ENCODE measurements at regions not wholly inside any gene's neighbourhood (a gene's known extent, or its start where the extent isn't known, plus 50 kb on each side); places are given as distances from the start of the nearest gene placed in this dataset.

DNA sequence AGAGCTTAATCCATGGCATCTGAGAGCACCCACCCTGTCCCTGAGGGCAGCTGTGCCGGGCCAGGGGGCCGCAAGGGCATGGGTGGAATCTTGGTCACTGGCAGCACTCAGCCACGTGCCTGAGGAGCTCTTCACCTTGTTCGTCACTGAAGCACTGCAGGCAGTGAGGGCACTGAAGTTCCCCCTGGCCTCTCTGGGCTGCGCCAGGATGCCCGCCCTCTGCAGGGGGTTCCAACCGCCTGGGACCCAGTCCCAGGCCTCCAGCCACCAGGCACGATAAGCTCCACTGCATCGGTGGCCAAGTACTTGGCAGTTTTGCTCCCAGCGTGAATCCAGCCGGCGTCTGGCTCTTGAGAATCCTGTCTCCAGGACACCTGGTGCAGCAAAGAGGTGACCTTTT is 96.4 kb upstream of the MED14 start:
- Histone ChIP-seq H3K79me1 (ENCODE audit: low read length) (no peaks in the 10 kb centered on the region), H2BK120ac (ENCODE audit: insufficient read depth, low read length, poor library complexity) (no peak overlapping the region), H4K8ac (ENCODE audit: low read depth, low read length) (no peak overlapping the region), H2AFZ (ENCODE audit: insufficient read depth, low read length, poor library complexity) (no peak overlapping the region), H3K27me3 (ENCODE audit: insufficient read depth, low read length) (no peaks in the 10 kb centered on the region), H3K4ac (ENCODE audit: low read depth, low read length) (no peak overlapping the region), H3K18ac (ENCODE audit: low read length) (no peak overlapping the region), H2BK5ac (ENCODE audit: low read depth, low read length, poor library complexity) (no peak overlapping the region), H3K4me2 (ENCODE audit: low read length) (no peak overlapping the region), H3K14ac (ENCODE audit: low read length) (no peak overlapping the region), H3K4me3 (ENCODE audit: low read depth, low read length) (no peak overlapping the region), H3K27ac (ENCODE audit: low read depth, low read length) (no peak overlapping the region), H2AK5ac (ENCODE audit: low read length) (no peak overlapping the region), H4K91ac (ENCODE audit: low read depth, low read length) (no peak overlapping the region), H4K12ac (ENCODE audit: low read depth, low read length) (no peak overlapping the region), H3K4me1 (ENCODE audit: control insufficient read depth in 1 of 2, insufficient read depth in 2 of 2, low read length in 2 of 2) (no peaks in the 10 kb centered on the region), H2BK12ac (ENCODE audit: low read length) (no peak overlapping the region), H3K9ac (ENCODE audit: low read length) (no peak overlapping the region), H3K36me3 (ENCODE audit: control insufficient read depth in 1 of 2, insufficient read depth in 2 of 2, low read length in 2 of 2) (no peaks in the 10 kb centered on the region), H3K23ac (ENCODE audit: low read length) (no peak overlapping the region), H3K9me3 (ENCODE audit: insufficient read depth, low read depth, low read length) (peaks cover 2% of the 10 kb centered on the region), H3K79me2 (ENCODE audit: control insufficient read depth, insufficient read depth, low read length, poor library complexity) (no peaks in the 10 kb centered on the region)
- WGBS (ENCODE audit: extremely low coverage, insufficient coverage, insufficient read length): no CpG with 5 or more reads among the region's 12 CpGs
- DNase-seq: no peak

DNA sequence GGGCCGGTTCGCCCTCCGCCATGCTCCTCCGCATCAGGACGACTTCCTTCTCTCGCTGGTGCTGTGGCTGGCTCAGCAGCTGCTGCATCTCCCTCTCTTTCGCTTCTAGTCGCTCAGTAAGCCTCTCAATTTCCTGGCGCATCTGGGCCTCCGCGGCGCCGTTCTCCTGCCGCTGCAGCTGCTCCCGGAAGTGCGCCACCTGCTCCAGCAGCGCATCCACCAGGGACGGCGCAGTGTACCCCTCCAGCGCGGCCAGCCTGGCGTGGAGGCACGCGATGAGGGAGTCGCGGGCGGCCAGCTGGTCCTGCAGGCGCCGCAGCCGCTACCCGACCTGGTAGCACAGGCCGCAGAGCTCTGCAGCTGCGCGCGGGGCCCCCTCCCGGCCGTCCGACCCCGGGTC is 97.4 kb upstream of the MED14 start:
- no peak for DNase-seq
- Histone ChIP-seq H2BK120ac (ENCODE audit: insufficient read depth, low read length, poor library complexity) (no peak overlapping the region), H3K23ac (ENCODE audit: low read length) (no peak overlapping the region), H3K27me3 (ENCODE audit: insufficient read depth, low read length) (no peaks in the 10 kb centered on the region), H4K91ac (ENCODE audit: low read depth, low read length) (no peak overlapping the region), H3K14ac (ENCODE audit: low read length) (no peak overlapping the region), H4K8ac (ENCODE audit: low read depth, low read length) (no peak overlapping the region), H2AFZ (ENCODE audit: insufficient read depth, low read length, poor library complexity) (no peak overlapping the region), H3K79me2 (ENCODE audit: control insufficient read depth, insufficient read depth, low read length, poor library complexity) (no peaks in the 10 kb centered on the region), H3K4me2 (ENCODE audit: low read length) (no peak overlapping the region), H3K4ac (ENCODE audit: low read depth, low read length) (no peak overlapping the region), H3K4me3 (ENCODE audit: low read depth, low read length) (no peak overlapping the region), H3K79me1 (ENCODE audit: low read length) (no peaks in the 10 kb centered on the region), H3K9ac (ENCODE audit: low read length) (no peak overlapping the region), H3K18ac (ENCODE audit: low read length) (no peak overlapping the region), H2BK5ac (ENCODE audit: low read depth, low read length, poor library complexity) (no peak overlapping the region), H3K36me3 (ENCODE audit: control insufficient read depth in 1 of 2, insufficient read depth in 2 of 2, low read length in 2 of 2) (no peaks in the 10 kb centered on the region), H3K9me3 (ENCODE audit: insufficient read depth, low read depth, low read length) (peaks cover 2% of the 10 kb centered on the region), H3K4me1 (ENCODE audit: control insufficient read depth in 1 of 2, insufficient read depth in 2 of 2, low read length in 2 of 2) (no peaks in the 10 kb centered on the region), H2AK5ac (ENCODE audit: low read length) (no peak overlapping the region), H2BK12ac (ENCODE audit: low read length) (no peak overlapping the region), H3K27ac (ENCODE audit: low read depth, low read length) (no peak overlapping the region), H4K12ac (ENCODE audit: low read depth, low read length) (no peak overlapping the region)
- no CpG with 5 or more reads among the region's 39 CpGs for WGBS (ENCODE audit: extremely low coverage, insufficient coverage, insufficient read length)

DNA sequence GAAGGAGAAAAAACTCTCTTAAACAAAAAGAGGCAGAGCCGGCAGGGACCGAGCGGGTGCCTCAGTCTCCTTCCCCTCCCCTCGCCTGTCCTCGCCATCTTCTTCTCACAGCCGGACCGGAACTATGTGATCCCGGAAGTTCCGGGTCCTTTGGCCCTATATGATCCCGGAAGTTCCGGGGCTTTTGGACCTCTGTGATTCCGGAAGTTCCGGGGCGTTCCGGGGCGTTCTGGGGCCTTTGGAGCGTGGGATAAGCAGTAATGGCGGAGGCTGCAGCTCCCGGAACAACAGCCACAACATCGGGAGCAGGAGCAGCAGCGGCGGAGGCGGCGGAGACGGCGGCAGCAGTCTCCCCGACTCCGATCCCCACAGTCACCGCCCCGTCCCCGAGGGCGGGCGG is 98.9 kb upstream of the MED14 start:
- Histone ChIP-seq H2BK5ac (ENCODE audit: low read depth, low read length, poor library complexity) (no peak overlapping the region), H3K4me1 (ENCODE audit: control insufficient read depth in 1 of 2, insufficient read depth in 2 of 2, low read length in 2 of 2) (no peaks in the 10 kb centered on the region), H3K9me3 (ENCODE audit: insufficient read depth, low read depth, low read length) (peaks cover 2% of the 10 kb centered on the region), H4K12ac (ENCODE audit: low read depth, low read length) (no peak overlapping the region), H3K4me3 (ENCODE audit: low read depth, low read length) (no peak overlapping the region), H4K91ac (ENCODE audit: low read depth, low read length) (no peak overlapping the region), H3K36me3 (ENCODE audit: control insufficient read depth in 1 of 2, insufficient read depth in 2 of 2, low read length in 2 of 2) (no peaks in the 10 kb centered on the region), H3K79me1 (ENCODE audit: low read length) (no peaks in the 10 kb centered on the region), H3K79me2 (ENCODE audit: control insufficient read depth, insufficient read depth, low read length, poor library complexity) (no peaks in the 10 kb centered on the region), H2AFZ (ENCODE audit: insufficient read depth, low read length, poor library complexity) (no peak overlapping the region), H3K27me3 (ENCODE audit: insufficient read depth, low read length) (no peaks in the 10 kb centered on the region), H3K9ac (ENCODE audit: low read length) (no peak overlapping the region), H3K4me2 (ENCODE audit: low read length) (no peak overlapping the region), H3K23ac (ENCODE audit: low read length) (no peak overlapping the region), H2BK120ac (ENCODE audit: insufficient read depth, low read length, poor library complexity) (no peak overlapping the region), H3K27ac (ENCODE audit: low read depth, low read length) (no peak overlapping the region), H2AK5ac (ENCODE audit: low read length) (no peak overlapping the region), H3K14ac (ENCODE audit: low read length) (no peak overlapping the region), H3K18ac (ENCODE audit: low read length) (no peak overlapping the region), H4K8ac (ENCODE audit: low read depth, low read length) (no peak overlapping the region), H3K4ac (ENCODE audit: low read depth, low read length) (no peak overlapping the region), H2BK12ac (ENCODE audit: low read length) (no peak overlapping the region)
- WGBS (ENCODE audit: extremely low coverage, insufficient coverage, insufficient read length): no CpG with 5 or more reads among the region's 33 CpGs
- peak; percentile 67 to 82 for DNase-seq

DNA sequence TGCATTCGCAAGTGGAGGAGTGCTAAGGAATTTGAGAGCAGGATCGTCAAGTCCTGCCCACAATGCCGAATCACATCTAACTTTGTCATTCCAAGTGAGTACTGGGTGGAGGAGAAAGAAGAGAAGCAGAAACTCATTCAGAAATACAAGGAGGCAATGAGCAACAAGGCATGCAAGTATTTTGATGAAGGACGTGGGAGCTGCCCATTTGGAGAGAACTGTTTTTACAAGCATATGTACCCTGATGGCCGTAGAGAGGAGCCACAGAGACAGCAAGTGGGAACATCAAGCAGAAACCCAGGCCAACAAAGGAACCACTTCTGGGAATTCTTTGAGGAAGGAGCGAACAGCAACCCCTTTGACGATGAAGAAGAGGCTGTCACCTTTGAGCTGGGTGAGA is 100.2 kb upstream of the MED14 start:
- Histone ChIP-seq H2BK12ac (ENCODE audit: low read length) (no peak overlapping the region), H3K23ac (ENCODE audit: low read length) (no peak overlapping the region), H3K18ac (ENCODE audit: low read length) (no peak overlapping the region), H2BK120ac (ENCODE audit: insufficient read depth, low read length, poor library complexity) (no peak overlapping the region), H3K4me3 (ENCODE audit: low read depth, low read length) (no peak overlapping the region), H3K4ac (ENCODE audit: low read depth, low read length) (no peak overlapping the region), H4K12ac (ENCODE audit: low read depth, low read length) (no peak overlapping the region), H2BK5ac (ENCODE audit: low read depth, low read length, poor library complexity) (no peak overlapping the region), H4K91ac (ENCODE audit: low read depth, low read length) (no peak overlapping the region), H3K36me3 (ENCODE audit: control insufficient read depth in 1 of 2, insufficient read depth in 2 of 2, low read length in 2 of 2) (no peaks in the 10 kb centered on the region), H4K8ac (ENCODE audit: low read depth, low read length) (no peak overlapping the region), H3K27me3 (ENCODE audit: insufficient read depth, low read length) (no peaks in the 10 kb centered on the region), H3K79me1 (ENCODE audit: low read length) (no peaks in the 10 kb centered on the region), H3K79me2 (ENCODE audit: control insufficient read depth, insufficient read depth, low read length, poor library complexity) (no peaks in the 10 kb centered on the region), H3K27ac (ENCODE audit: low read depth, low read length) (no peak overlapping the region), H2AK5ac (ENCODE audit: low read length) (no peak overlapping the region), H2AFZ (ENCODE audit: insufficient read depth, low read length, poor library complexity) (no peak overlapping the region), H3K9ac (ENCODE audit: low read length) (no peak overlapping the region), H3K9me3 (ENCODE audit: insufficient read depth, low read depth, low read length) (peaks cover 2% of the 10 kb centered on the region), H3K14ac (ENCODE audit: low read length) (no peak overlapping the region), H3K4me1 (ENCODE audit: control insufficient read depth in 1 of 2, insufficient read depth in 2 of 2, low read length in 2 of 2) (no peaks in the 10 kb centered on the region), H3K4me2 (ENCODE audit: low read length) (no peak overlapping the region)
- WGBS (ENCODE audit: extremely low coverage, insufficient coverage, insufficient read length): no CpG with 5 or more reads among the region's 7 CpGs
- no peak for DNase-seq

Data from trophoblast cell (in vitro differentiated cells and primary cell).